Esophagus muscularis mucosa (tissue), 4 donors: ENCODE measurements at regions not wholly inside any gene's neighbourhood (a gene's known extent, or its start where the extent isn't known, plus 50 kb on each side); places are given as distances from the start of the nearest gene placed in this dataset.

Experiments
- DNase-seq: peaks from one replicate; pipeline ENCODE4 v3.0.0-alpha.2; 2017; ENCODE audit errors: extremely low spot score
- H3K27ac ChIP-seq, 4 donors: fragments of 200-600 bp; sonication (generic); replicated peaks in 1 of 4; 1 replicate in 3 of 4; 2 replicates in 1 of 4; pipeline ENCODE4 v1.5.1; 2016 to 2019; ENCODE audit warnings: mild to moderate bottlenecking in 1 of 4
- H3K27me3 ChIP-seq, 4 donors: fragments of 200-600 bp; sonication (generic); one replicate each; pipeline versions ENCODE4 v1.5.1 to v1.6.0; 2016 to 2019
- H3K36me3 ChIP-seq, 4 donors: fragments of 200-600 bp; sonication (generic); one replicate each; pipeline ENCODE4 v1.5.1; 2016 to 2019
- H3K4me1 ChIP-seq, 4 donors: fragments of 200-600 bp; sonication (generic); one replicate each; pipeline ENCODE4 v1.5.1; 2016 to 2019
- H3K4me3 ChIP-seq, 4 donors: fragments of 200-600 bp; sonication (generic); 1 replicate in 2 of 4; 2 replicates in 2 of 4; pipeline ENCODE4 v1.5.1; 2016 to 2019; ENCODE audit warnings: mild to moderate bottlenecking in 4 of 4, moderate library complexity in 1 of 4
- H3K9me3 ChIP-seq, 4 donors: fragments of 200-600 bp; sonication (generic); 1 replicate in 3 of 4; 2 replicates in 1 of 4; pipeline ENCODE4 v1.5.1; 2016 to 2019
- CTCF ChIP-seq, 3 experiments: fragments of 200-600 bp in 2 of 3; fragments of 450-650 bp in 1 of 3; sonication (generic) in 2 of 3; IDR thresholded peaks; one replicate each; pipeline ENCODE4 v1.5.1; 2017 to 2019; ENCODE audit warnings: antibody characterized with exemption in 3 of 3, mild to moderate bottlenecking in 2 of 3, moderate library complexity in 1 of 3
- EP300 ChIP-seq: sonication (generic); formaldehyde crosslinking; IDR thresholded peaks from one replicate; pipeline ENCODE4 v1.6.1; 2017; ENCODE audit warnings: antibody characterized with exemption
- POLR2A ChIP-seq: fragments of 450-650 bp; IDR thresholded peaks from one replicate; pipeline ENCODE4 v1.6.1; 2017; ENCODE audit warnings: antibody characterized with exemption, moderate library complexity, mild to moderate bottlenecking, low read depth
- POLR2AphosphoS5 ChIP-seq, 2 donors: sonication (generic); formaldehyde crosslinking; IDR thresholded peaks; one replicate each; pipeline ENCODE4 v1.6.1; 2017; ENCODE audit warnings: antibody characterized with exemption in 2 of 2
- WGBS: methylation state at CpG from one replicate; pipeline ENCODE4 v1.1.5; 2018; 5-methylcytosine and 5-hydroxymethylcytosine counted together
- intact Hi-C: fragments of 100-400 bp; cut with DNase I; formaldehyde crosslinking; loops from one replicate; pipeline ENCODE4 v1.15.1; 2023

- Histone ChIP-seq H3K4me1 (no peaks in the 10 kb centered on the region), H3K9me3 (no peaks in the 10 kb centered on the region), H3K27me3 (no peaks in the 10 kb centered on the region), H3K27ac (no peak overlapping the region), H3K36me3 (no peaks in the 10 kb centered on the region), H3K4me3 (no peak overlapping the region)
- TF ChIP-seq CTCF (IDR thresholded peaks at IDR 0.05) (no peak), EP300 (no peak), POLR2A (no peak), POLR2AphosphoS5 (IDR thresholded peaks at IDR 0.05) (no peak)
- intact Hi-C loops = no loop called here
- WGBS = 85% methylated on average over 7 of the region's 7 CpGs
- DNase-seq = no peak
Observed at GRCh38 chr5:104299998-104300706, 737.6 kb upstream of the NUDT12 start.

- Histone ChIP-seq H3K36me3 (no peaks in the 10 kb centered on the region), H3K4me3 (no peak overlapping the region), H3K27me3 (no peaks in the 10 kb centered on the region), H3K27ac (no peak overlapping the region), H3K9me3 (no peaks in the 10 kb centered on the region), H3K4me1 (no peaks in the 10 kb centered on the region)
- intact Hi-C loops = no loop called here
- TF ChIP-seq POLR2A (no peak), CTCF (IDR thresholded peaks at IDR 0.05) (no peak), EP300 (no peak), POLR2AphosphoS5 (IDR thresholded peaks at IDR 0.05) (no peak)
- DNase-seq = no peak
- 97% methylated on average over 5 of the region's 5 CpGs for WGBS
Observed at GRCh38 chr5:104298518-104298917, 735.9 kb upstream of the NUDT12 start.

- intact Hi-C loops = no loop called here
- H3K27me3 ChIP-seq = no peaks in the 10 kb centered on the region
- no peaks in the 10 kb centered on the region for H3K9me3 ChIP-seq
- no peak for DNase-seq
- 18% methylated on average over 1 of the region's 1 CpG for WGBS
- H3K36me3 ChIP-seq = no peaks in the 10 kb centered on the region
- no peaks in the 10 kb centered on the region for H3K4me1 ChIP-seq
- no peak overlapping the region for H3K27ac ChIP-seq
- no peak overlapping the region for H3K4me3 ChIP-seq
- TF ChIP-seq CTCF (IDR thresholded peaks at IDR 0.05) = no peak
Observed at GRCh38 chr5:104297076-104297475, 734.5 kb upstream of the NUDT12 start.

- intact Hi-C loops = no loop called here
- Histone ChIP-seq H3K27me3 (no peaks in the 10 kb centered on the region), H3K9me3 (no peaks in the 10 kb centered on the region), H3K36me3 (no peaks in the 10 kb centered on the region), H3K27ac (no peak overlapping the region), H3K4me3 (no peak overlapping the region), H3K4me1 (no peaks in the 10 kb centered on the region)
- TF ChIP-seq POLR2A (no peak), CTCF (IDR thresholded peaks at IDR 0.05) (no peak), EP300 (no peak)
- 67% methylated on average over 1 of the region's 1 CpG for WGBS
- DNase-seq = no peak
Observed at GRCh38 chr5:104295991-104296390, 733.4 kb upstream of the NUDT12 start.

- H3K27me3 ChIP-seq = no peaks in the 10 kb centered on the region
- H3K9me3 ChIP-seq = peaks cover 0 to 12% (median 4%) of the 10 kb centered on the region in 4 donors
- no peak for TF ChIP-seq CTCF (IDR thresholded peaks at IDR 0.05)
- no peak for TF ChIP-seq POLR2AphosphoS5 (IDR thresholded peaks at IDR 0.05)
- no peak for TF ChIP-seq POLR2A
- no peak for TF ChIP-seq EP300
- no peak for DNase-seq
- H3K4me1 ChIP-seq = no peaks in the 10 kb centered on the region
- intact Hi-C loops = no loop called here
- H3K4me3 ChIP-seq = no peak overlapping the region
- no peaks in the 10 kb centered on the region for H3K36me3 ChIP-seq
- WGBS = 59% methylated on average over 1 of the region's 1 CpG
- H3K27ac ChIP-seq = no peak overlapping the region
Observed at GRCh38 chr5:104283136-104283535, 720.5 kb upstream of the NUDT12 start.
